Activated naive CD4-positive, alpha-beta T cell treated with anti-CD3 and anti-CD28 coated beads, Interleukin-2, amount 50 U/mL, for 24 hours (primary cell): ENCODE measurements at regions not wholly inside any gene's neighbourhood (a gene's known extent, or its start where the extent isn't known, plus 50 kb on each side); places are given as distances from the start of the nearest gene placed in this dataset.

Experiments
- H3K27ac Mint-ChIP-seq: one replicate; pipeline ENCODE4 v1.8.0; 2021; ENCODE audit warnings: mild to moderate bottlenecking, mixed read lengths
- H3K27me3 Mint-ChIP-seq: one replicate; pipeline ENCODE4 v1.8.0; 2021; ENCODE audit warnings: mixed read lengths
- H3K36me3 Mint-ChIP-seq: one replicate; pipeline ENCODE4 v1.8.0; 2021; ENCODE audit warnings: mixed read lengths
- H3K4me1 Mint-ChIP-seq: one replicate; pipeline ENCODE4 v1.8.0; 2021; ENCODE audit warnings: mixed read lengths
- H3K4me3 Mint-ChIP-seq: one replicate; pipeline ENCODE4 v1.8.0; 2021; ENCODE audit warnings: mild to moderate bottlenecking, mixed read lengths
- H3K9me3 Mint-ChIP-seq: one replicate; pipeline ENCODE4 v1.8.0; 2021; ENCODE audit warnings: mixed read lengths

DNA sequence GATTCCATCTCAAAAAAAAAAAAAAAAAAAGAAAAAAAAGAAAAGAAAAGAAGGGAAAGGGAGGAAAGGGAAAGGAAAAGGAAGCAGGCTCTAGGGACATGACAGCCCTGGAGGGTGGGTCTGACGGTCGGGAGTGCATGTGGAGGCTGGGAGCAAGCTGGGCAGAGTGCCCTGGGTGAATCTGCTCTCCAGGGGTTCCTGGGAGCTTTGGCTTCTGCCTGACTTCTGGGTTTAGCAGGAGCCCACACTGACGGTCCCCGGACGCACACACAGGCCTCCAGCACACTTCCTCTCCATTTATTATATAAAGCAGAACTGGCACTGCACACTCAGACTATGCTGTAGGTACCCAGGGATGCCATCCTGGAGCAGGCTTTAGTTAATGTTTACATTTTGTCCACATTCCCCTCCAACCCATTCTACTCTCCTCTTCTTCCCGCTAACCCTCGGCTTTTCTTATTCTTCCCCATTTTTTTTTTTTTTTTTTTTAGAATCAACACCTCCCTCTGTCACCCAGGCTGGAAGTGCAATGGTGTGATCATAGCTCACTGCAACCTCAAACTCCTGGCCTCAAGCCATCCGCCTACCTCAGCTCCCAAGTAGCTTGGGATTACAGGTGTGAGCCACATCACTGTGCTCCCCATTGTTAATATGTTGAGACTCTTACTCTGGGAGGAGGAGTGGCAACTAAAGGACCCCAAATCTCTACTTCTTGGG lies 151.1 kb upstream of the SLC1A4 start:
- Mint-ChIP-seq H3K27ac (no peak overlapping the region), H3K4me3 (no peak overlapping the region), H3K9me3 (no peaks in the 10 kb centered on the region), H3K4me1 (peaks cover 7% of the 10 kb centered on the region), H3K27me3 (no peaks in the 10 kb centered on the region), H3K36me3 (no peaks in the 10 kb centered on the region)

DNA sequence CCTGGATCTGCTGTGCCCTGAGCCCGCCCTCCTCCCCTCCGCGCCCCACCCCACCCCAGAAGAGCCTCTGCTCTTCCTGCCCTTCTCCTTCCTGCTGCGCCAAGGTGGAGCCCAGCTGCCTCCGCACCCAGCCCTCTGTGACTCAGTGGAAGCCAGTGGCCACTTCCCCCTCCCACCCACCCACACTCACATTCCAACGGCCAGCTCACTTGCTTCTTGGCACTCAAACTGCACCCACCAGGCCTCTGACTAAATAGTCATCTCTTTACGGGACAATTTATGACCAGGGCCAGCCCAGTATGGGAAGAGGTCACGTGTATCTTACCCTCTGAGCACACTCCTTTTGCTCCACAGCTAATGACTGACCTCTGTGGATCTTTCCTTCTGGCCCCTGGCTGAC lies 150.4 kb upstream of the SLC1A4 start:
- Mint-ChIP-seq H3K4me1 (peaks cover 7% of the 10 kb centered on the region), H3K27ac (no peak overlapping the region), H3K9me3 (no peaks in the 10 kb centered on the region), H3K36me3 (no peaks in the 10 kb centered on the region), H3K4me3 (no peak overlapping the region), H3K27me3 (no peaks in the 10 kb centered on the region)

DNA sequence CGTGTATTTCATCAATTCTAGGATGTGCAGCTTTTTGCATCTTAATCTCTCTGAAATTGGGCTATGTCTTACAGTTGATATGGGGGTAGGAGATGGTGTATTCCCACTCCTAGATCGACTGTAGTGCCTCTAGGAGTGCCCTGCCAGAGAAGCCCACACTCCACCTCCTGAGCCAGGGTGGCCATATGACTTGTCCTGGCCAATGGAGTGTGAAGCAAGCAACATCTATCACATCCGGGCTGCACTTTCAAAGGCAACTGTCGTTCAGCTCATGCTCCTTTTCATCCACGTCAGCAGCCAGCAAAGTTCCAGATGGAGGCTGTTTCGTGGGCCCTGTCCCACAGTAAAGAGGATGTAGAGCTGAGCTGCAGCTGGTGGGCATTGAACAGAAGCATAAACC lies 149.4 kb upstream of the SLC1A4 start:
- no peak overlapping the region for H3K4me3 Mint-ChIP-seq
- H3K27ac Mint-ChIP-seq: no peak overlapping the region
- H3K4me1 Mint-ChIP-seq: peaks cover 7% of the 10 kb centered on the region
- H3K36me3 Mint-ChIP-seq: no peaks in the 10 kb centered on the region
- H3K27me3 Mint-ChIP-seq: no peaks in the 10 kb centered on the region
- no peaks in the 10 kb centered on the region for H3K9me3 Mint-ChIP-seq

DNA sequence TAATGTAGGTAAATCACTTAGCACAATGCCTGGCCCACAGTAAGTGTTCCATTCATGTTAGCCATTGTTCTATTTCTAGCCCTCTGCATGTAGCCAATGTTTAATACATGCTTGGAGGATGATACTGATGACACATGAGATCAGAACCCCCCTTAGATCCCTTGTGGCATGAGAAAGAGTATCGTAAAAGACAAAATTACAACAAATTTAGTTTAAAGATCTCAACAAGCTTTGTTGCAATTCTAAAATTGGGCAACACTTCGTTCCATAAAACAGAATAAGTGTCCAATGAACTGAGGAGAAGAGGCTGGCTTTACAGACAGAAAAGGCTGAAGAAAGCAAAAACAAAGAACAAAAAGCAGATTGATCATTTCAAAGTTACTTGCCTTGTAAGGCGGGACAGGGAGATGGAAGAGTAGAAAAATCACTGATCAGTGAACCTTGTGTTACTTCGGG lies 148.7 kb upstream of the SLC1A4 start:
- Mint-ChIP-seq H3K9me3 (no peaks in the 10 kb centered on the region), H3K27ac (no peak overlapping the region), H3K4me1 (peaks cover 7% of the 10 kb centered on the region), H3K27me3 (no peaks in the 10 kb centered on the region), H3K4me3 (no peak overlapping the region), H3K36me3 (no peaks in the 10 kb centered on the region)

DNA sequence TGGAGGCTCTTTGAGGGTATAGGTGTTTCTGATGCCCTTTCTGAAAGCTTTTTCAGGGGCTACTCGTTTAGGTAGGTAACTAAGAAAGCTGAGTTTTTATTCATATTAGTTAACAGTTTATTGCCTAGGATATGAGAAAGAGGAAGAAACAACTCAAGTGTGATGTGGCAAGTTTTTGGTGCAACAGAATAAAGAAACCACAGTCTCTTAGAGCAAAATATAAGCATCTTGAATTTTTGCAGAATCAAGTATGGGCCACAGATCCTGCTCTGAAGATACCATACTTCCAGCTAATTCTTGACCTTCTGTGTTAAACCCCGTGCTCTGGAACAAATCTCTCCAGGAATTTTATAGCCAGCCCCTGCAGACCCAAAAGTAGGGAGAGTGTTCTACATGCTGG lies 147.7 kb upstream of the SLC1A4 start:
- H3K36me3 Mint-ChIP-seq: no peaks in the 10 kb centered on the region
- H3K9me3 Mint-ChIP-seq: no peaks in the 10 kb centered on the region
- no peaks in the 10 kb centered on the region for H3K27me3 Mint-ChIP-seq
- no peak overlapping the region for H3K27ac Mint-ChIP-seq
- H3K4me3 Mint-ChIP-seq: no peak overlapping the region
- peaks cover 7% of the 10 kb centered on the region for H3K4me1 Mint-ChIP-seq

DNA sequence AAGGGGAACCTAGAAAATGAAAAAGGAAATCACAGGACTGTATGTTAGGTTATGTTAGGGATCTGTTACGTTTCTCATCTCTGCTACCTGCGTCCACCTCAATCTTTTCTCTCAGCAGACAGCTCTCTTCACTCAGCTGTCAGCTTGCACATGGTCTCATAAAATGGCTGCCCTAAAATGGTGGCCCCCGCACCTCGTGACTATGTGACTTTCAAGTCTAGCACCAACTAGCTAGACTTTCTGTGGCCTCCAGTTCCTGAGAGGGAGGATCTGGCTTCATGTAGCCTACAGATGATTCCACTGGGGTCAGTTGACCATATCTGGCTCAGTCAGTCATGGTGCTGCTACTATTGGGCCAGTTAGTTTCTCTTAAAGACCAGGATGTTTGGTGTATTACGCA lies 147.2 kb upstream of the SLC1A4 start:
- H3K9me3 Mint-ChIP-seq: no peaks in the 10 kb centered on the region
- no peak overlapping the region for H3K4me3 Mint-ChIP-seq
- peaks cover 7% of the 10 kb centered on the region for H3K4me1 Mint-ChIP-seq
- H3K36me3 Mint-ChIP-seq: no peaks in the 10 kb centered on the region
- H3K27me3 Mint-ChIP-seq: no peaks in the 10 kb centered on the region
- no peak overlapping the region for H3K27ac Mint-ChIP-seq

DNA sequence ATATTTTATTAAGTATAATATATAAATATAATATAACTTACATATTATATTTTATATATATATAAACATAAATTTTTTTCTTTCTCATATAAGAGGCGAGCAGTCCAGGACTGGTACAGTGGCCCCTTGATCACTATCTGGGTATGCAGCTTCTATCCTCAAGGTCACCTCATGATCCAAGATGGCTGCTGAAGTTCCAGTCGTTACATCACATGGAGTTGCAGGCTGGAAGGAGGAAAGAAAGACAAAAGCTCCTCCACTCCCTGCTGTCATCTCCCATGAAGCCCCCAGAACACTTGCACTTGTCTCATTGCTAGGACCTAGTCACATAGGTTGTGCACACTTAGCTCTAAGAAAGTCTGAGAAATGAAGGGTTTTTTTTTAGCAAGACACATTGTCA lies 145.1 kb upstream of the SLC1A4 start:
- Mint-ChIP-seq H3K4me3 (no peak overlapping the region), H3K9me3 (no peaks in the 10 kb centered on the region), H3K36me3 (no peaks in the 10 kb centered on the region), H3K4me1 (peaks cover 7% of the 10 kb centered on the region), H3K27me3 (no peaks in the 10 kb centered on the region), H3K27ac (no peak overlapping the region)

DNA sequence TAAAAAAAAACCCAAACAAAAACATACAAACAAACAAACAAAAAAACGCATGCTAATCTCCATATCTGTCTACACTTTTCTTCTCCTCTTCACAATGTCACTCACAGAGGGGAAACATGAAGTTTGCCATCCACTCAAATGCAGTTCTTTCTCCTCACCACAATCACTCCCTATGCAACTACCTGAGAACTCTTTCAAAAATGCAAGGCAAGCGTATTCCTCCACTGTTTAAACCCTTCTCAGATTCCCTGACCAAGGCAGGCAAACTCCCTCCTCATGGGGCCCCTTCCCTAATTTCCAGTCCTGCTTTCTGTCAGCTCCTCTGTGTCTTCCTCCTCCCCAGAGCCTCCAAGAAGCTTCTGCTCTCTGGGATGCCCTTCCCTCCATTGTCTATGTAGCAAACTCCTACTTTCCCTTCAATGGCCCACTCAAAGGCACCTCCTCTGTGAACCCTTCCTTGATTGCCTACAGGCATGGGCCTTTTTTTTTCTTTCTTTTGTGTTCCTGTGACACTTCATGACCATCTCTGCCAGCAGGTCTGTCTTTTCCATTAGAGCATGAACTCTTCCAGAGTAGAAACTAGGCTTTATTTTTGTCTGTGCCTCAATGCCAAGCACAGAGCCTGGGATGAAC lies 143.8 kb upstream of the SLC1A4 start:
- Mint-ChIP-seq H3K4me1 (peaks cover 2% of the 10 kb centered on the region), H3K9me3 (no peaks in the 10 kb centered on the region), H3K27ac (no peak overlapping the region), H3K36me3 (no peaks in the 10 kb centered on the region), H3K4me3 (no peak overlapping the region), H3K27me3 (no peaks in the 10 kb centered on the region)

DNA sequence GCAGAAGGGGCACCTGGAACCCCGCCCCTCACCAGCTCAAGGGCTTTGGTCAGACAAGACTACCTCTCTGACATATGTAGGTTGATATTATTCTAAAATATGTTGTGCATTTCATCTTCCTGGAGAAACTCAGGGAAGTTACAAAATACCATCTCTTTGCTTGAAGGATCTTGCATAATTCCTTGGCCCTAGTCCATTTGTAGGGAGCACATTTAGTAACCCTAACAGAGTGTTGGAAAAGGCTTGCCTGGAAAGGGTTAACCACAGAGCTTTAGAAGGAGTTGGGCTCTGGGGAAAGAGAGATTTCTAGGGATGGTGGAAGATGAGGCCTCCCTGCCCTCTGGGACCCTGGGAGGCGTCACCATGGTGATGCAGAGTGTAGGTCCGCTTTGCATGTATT lies 143.0 kb upstream of the SLC1A4 start:
- H3K9me3 Mint-ChIP-seq: no peaks in the 10 kb centered on the region
- H3K27me3 Mint-ChIP-seq: no peaks in the 10 kb centered on the region
- H3K4me3 Mint-ChIP-seq: no peak overlapping the region
- no peaks in the 10 kb centered on the region for H3K4me1 Mint-ChIP-seq
- H3K27ac Mint-ChIP-seq: no peak overlapping the region
- H3K36me3 Mint-ChIP-seq: no peaks in the 10 kb centered on the region

DNA sequence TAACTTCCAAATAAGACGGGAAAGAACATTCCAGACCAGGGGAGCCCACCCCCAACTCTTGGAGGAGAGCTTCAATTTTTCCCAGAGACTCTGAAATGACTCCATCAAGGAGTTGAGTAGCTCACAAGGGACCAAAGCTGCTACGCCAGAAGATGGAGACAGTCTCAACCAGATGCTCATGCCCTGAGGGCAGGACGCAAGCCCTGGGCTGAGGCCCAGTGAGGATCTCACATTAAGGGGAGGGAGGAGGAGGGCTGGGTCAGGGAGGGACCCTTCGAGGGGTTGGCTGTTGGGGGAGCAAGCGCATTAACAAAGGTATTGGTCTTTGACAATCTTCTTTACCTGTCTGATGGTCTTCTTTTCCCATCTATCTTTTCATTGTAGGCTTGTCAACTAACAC lies 141.3 kb upstream of the SLC1A4 start:
- H3K4me3 Mint-ChIP-seq: no peak overlapping the region
- H3K4me1 Mint-ChIP-seq: no peaks in the 10 kb centered on the region

DNA sequence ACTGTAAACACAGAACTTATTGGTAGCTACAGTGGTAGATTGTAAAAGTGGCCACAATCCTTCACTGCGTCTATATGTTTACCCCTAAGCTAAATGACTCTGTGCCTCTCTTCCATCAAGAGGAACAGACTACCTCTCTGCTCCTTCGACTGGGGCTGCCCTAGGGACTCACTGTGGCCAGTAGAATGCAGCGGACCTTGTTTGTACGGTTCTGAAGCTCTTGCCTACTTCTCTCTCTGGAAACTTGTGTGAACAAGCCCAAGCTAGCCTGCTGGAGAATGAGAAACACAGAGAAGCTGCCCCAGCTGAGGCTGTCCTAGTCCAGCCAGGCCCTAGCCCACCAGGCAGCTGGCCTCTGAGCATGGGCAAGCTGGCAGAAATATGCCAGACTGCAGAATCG lies 140.8 kb upstream of the SLC1A4 start:
- H3K4me1 Mint-ChIP-seq: no peaks in the 10 kb centered on the region
- H3K27ac Mint-ChIP-seq: no peak overlapping the region
- H3K9me3 Mint-ChIP-seq: no peaks in the 10 kb centered on the region
- H3K36me3 Mint-ChIP-seq: no peaks in the 10 kb centered on the region
- no peak overlapping the region for H3K4me3 Mint-ChIP-seq
- H3K27me3 Mint-ChIP-seq: no peaks in the 10 kb centered on the region

More for the DNA sequence above, 141.3 kb upstream of the SLC1A4 start:
- no peaks in the 10 kb centered on the region for H3K9me3 Mint-ChIP-seq
- H3K27ac Mint-ChIP-seq: no peak overlapping the region
- no peaks in the 10 kb centered on the region for H3K36me3 Mint-ChIP-seq
- no peaks in the 10 kb centered on the region for H3K27me3 Mint-ChIP-seq

DNA sequence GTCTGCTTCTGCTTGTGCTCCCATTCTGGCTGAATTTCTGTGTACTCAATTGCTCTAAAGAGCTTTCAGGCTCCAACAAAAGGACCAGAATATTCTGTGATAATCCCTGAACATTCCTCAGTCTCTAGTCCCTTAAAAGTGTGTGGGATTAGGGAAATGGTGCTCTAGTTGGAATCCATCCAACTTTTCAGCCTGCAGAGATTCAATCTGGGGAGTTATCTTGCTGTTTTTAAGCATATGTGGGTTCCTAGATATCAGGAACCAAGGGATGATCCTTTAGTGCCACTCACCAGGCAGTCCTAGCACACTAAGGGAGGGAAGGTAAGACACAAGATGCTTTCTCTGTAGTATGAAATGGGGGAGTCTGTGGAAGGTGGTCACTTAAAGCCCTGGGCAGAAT lies 140.3 kb upstream of the SLC1A4 start:
- no peaks in the 10 kb centered on the region for H3K9me3 Mint-ChIP-seq
- H3K4me3 Mint-ChIP-seq: no peak overlapping the region
- no peaks in the 10 kb centered on the region for H3K27me3 Mint-ChIP-seq
- no peaks in the 10 kb centered on the region for H3K4me1 Mint-ChIP-seq
- no peaks in the 10 kb centered on the region for H3K36me3 Mint-ChIP-seq
- no peak overlapping the region for H3K27ac Mint-ChIP-seq

DNA sequence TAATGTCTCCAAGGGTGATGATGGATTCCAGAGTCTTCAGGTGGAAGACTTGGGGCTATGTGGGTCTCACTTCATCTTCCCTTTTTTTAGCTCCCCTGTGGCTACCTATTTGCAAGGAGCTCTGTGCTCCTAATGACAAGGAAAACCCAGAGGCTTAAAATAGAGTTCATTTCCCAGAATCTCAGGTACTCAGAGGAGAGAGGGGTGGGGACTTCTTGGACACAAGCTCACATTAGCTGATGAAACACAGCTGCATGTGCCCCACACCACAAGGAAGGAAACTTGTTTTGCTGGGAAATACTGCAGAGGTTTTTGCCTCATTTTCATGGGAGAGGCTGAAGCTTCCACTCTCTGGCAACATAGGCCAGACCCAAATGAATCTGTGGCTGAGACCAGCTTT lies 138.6 kb upstream of the SLC1A4 start:
- no peaks in the 10 kb centered on the region for H3K36me3 Mint-ChIP-seq
- no peaks in the 10 kb centered on the region for H3K9me3 Mint-ChIP-seq
- H3K27me3 Mint-ChIP-seq: no peaks in the 10 kb centered on the region
- no peaks in the 10 kb centered on the region for H3K4me1 Mint-ChIP-seq
- no peak overlapping the region for H3K27ac Mint-ChIP-seq
- H3K4me3 Mint-ChIP-seq: no peak overlapping the region

DNA sequence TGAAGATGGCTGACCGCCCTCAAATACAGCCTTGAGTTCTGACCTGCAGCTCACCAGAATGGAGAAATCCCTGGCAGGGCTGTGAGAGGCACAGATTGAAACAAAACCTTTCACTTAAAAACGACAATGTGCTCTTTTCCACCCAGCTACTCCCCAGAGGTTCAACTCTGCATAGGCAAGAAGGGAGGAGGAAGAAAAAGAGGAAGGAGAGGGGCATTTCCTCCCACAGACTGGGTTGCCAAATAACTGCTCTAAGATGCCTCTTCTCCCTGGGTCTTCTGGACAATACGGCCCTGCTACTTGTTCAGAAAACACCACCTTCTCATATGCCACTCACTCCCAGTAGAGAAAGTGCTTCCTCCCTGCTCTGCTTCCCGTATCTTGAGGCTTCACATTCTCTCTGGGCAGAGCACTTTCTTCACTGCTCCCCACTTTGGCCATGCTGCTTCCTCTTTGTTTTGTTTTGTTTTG lies 136.4 kb upstream of the SLC1A4 start:
- Mint-ChIP-seq H3K27me3 (peaks cover 3% of the 10 kb centered on the region), H3K4me1 (no peaks in the 10 kb centered on the region), H3K9me3 (no peaks in the 10 kb centered on the region), H3K36me3 (no peaks in the 10 kb centered on the region), H3K27ac (no peak overlapping the region), H3K4me3 (no peak overlapping the region)

DNA sequence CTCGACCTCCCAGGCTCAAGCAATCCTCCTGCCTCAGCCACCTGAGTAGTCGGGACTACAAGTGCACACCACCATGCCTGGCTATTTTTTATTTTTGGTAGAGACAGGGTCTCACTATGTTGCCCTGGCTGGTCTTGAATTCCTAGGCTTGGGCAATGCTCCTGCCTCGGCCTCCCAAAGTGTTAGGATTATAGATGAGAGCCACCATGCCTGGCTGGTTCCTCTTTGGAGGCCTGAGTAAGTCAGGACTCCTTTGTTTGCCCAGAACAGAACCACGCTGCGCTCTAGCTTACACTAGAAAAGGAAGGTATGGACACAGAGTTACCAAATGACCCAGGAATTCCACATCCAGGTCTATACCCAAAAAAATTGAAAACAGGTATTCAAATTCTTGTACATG lies 135.9 kb upstream of the SLC1A4 start:
- Mint-ChIP-seq H3K27ac (no peak overlapping the region), H3K4me1 (no peaks in the 10 kb centered on the region), H3K4me3 (no peak overlapping the region), H3K9me3 (no peaks in the 10 kb centered on the region), H3K36me3 (no peaks in the 10 kb centered on the region), H3K27me3 (peaks cover 3% of the 10 kb centered on the region)

DNA sequence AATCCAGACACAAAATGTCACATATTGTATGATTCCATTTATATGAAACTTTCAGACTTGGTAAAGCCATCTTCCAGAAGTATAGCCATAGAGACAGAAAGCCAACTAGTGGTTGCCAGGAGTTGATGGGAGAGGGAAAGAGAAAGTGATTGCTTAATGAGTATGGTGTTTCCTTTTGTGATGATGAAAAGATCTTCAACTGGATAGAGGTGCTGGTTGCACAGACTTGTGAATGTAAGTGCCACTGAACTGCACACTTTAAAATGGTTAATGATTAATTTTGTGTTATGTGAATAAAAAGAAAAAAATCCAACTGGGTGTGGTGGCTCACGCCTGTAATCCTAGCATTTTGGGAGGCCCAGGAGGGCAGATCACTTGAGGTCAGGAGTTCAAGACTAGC lies 135.3 kb upstream of the SLC1A4 start:
- Mint-ChIP-seq H3K4me1 (peaks cover 2% of the 10 kb centered on the region), H3K36me3 (no peaks in the 10 kb centered on the region), H3K9me3 (no peaks in the 10 kb centered on the region), H3K27ac (no peak overlapping the region), H3K27me3 (peaks cover 4% of the 10 kb centered on the region), H3K4me3 (no peak overlapping the region)
